ENCODE measurements at regions not wholly inside any gene's neighbourhood (a gene's known extent, or its start where the extent isn't known, plus 50 kb on each side); places are given as distances from the start of the nearest gene placed in this dataset.

DNA sequence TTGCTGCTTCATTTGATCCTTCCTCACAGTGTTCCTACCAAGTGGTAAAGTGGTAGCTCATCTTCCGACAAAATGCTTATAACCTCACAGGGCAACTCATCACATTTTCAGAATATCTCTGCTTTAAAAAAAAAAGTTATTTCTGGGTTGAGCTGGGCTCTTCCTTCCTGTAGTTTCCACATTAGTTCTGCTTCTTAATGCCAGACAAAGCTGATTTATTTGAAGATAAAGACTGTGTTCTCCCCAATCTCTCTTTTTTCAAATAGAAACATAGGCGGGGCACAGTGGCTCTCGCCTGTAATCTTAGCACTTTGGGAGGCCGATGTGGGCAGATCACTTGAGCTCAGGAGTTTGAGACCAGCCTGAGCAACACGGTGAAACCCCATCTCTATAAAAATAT is 273.1 kb downstream of the ACTL7B start:
- H3K27me3 Mint-ChIP-seq (ENCODE audit: low read depth, unreplicated experiment), result peaks cover 14% of the 10 kb centered on the region
- Histone ChIP-seq H3K9ac (ENCODE audit: low read length) (no peak overlapping the region), H4K20me1 (ENCODE audit: insufficient read depth, low read length) (no peaks in the 10 kb centered on the region), H3K4me1 (ENCODE audit: insufficient read depth, low read length) (no peaks in the 10 kb centered on the region), H3K36me3 (ENCODE audit: insufficient read depth, low read length) (no peaks in the 10 kb centered on the region), H2AFZ (ENCODE audit: low read depth, low read length) (no peak overlapping the region), H3K27ac (ENCODE audit: low read depth, low read length) (no peak overlapping the region), H3K4me2 (ENCODE audit: low read length) (no peak overlapping the region), H3K27me3 (ENCODE audit: insufficient read depth, low read length) (peaks cover 4% of the 10 kb centered on the region), H3K79me2 (ENCODE audit: insufficient read depth, low read length) (no peaks in the 10 kb centered on the region), H3K4me3 (ENCODE audit: insufficient read depth, low read depth, low read length) (no peak overlapping the region), H3K9me3 (ENCODE audit: insufficient read depth, low read depth, low read length) (no peaks in the 10 kb centered on the region)
- DNase-seq (ENCODE audit: low read depth), result no peak
- H3K9me3 Mint-ChIP-seq (ENCODE audit: unreplicated experiment), result no peaks in the 10 kb centered on the region
- FAIRE-seq, result no peak
- H3K36me3 Mint-ChIP-seq (ENCODE audit: low read depth, unreplicated experiment), result no peaks in the 10 kb centered on the region
- no peaks in the 10 kb centered on the region for H3K4me1 Mint-ChIP-seq (ENCODE audit: low read depth, unreplicated experiment)
- TF ChIP-seq, protein P1, sequence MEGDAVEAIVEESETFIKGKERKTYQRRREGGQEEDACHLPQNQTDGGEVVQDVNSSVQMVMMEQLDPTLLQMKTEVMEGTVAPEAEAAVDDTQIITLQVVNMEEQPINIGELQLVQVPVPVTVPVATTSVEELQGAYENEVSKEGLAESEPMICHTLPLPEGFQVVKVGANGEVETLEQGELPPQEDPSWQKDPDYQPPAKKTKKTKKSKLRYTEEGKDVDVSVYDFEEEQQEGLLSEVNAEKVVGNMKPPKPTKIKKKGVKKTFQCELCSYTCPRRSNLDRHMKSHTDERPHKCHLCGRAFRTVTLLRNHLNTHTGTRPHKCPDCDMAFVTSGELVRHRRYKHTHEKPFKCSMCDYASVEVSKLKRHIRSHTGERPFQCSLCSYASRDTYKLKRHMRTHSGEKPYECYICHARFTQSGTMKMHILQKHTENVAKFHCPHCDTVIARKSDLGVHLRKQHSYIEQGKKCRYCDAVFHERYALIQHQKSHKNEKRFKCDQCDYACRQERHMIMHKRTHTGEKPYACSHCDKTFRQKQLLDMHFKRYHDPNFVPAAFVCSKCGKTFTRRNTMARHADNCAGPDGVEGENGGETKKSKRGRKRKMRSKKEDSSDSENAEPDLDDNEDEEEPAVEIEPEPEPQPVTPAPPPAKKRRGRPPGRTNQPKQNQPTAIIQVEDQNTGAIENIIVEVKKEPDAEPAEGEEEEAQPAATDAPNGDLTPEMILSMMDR (IDR thresholded peaks at IDR 0.05; ENCODE audit: insufficient read depth, low read depth, low read length), result no peak
- no peak for TF ChIP-seq EZH2 (IDR thresholded peaks at IDR 0.05; ENCODE audit: insufficient read depth, low read length)
- H3K27ac Mint-ChIP-seq (ENCODE audit: unreplicated experiment), result no peak overlapping the region
- no peak overlapping the region for H3K4me3 Mint-ChIP-seq (ENCODE audit: unreplicated experiment)

DNA sequence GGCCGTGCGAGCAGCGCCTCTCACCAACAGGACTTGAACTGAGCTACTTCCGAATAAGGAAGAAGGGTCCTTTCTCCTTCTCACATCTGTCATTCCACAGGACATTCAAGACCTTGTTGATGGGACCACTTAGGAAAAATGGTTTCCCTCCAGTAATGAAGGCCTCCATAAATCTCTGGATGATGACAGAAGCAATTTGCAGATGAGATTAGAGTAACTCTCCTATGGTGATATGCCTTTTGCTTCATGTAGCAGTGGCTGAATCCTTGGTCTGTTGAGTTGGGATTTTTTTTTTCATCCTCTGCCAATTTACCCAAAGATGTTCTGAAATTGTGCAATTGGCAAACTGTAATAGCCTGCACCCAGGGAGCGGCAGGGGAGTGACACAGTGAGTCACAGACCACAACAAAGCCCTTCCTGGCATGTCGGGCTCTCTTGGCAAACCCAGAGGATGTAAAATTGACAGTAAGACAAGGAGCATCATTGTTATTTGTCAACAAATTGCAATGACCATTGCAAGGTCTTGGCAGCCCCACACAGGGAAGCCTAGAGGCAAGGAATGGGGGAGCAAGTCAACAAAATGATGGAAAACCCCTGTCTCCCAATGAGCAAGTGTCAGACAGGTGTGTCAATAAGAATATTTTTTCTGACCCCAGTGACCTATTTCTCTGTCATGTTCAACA is 275.9 kb downstream of the ACTL7B start:
- no peaks in the 10 kb centered on the region for H4K20me1 ChIP-seq (ENCODE audit: insufficient read depth, low read length)
- TF ChIP-seq, protein P1 (IDR thresholded peaks at IDR 0.05; ENCODE audit: insufficient read depth, low read depth, low read length), result no peak
- no peak for TF ChIP-seq EZH2 (IDR thresholded peaks at IDR 0.05; ENCODE audit: insufficient read depth, low read length)
- Mint-ChIP-seq H3K4me1 (ENCODE audit: low read depth, unreplicated experiment) (no peaks in the 10 kb centered on the region), H3K36me3 (ENCODE audit: low read depth, unreplicated experiment) (no peaks in the 10 kb centered on the region), H3K27me3 (ENCODE audit: low read depth, unreplicated experiment) (peaks cover 19% of the 10 kb centered on the region), H3K9me3 (ENCODE audit: unreplicated experiment) (no peaks in the 10 kb centered on the region), H3K4me3 (ENCODE audit: unreplicated experiment) (no peak overlapping the region), H3K27ac (ENCODE audit: unreplicated experiment) (no peak overlapping the region)
- no peaks in the 10 kb centered on the region for H3K9me3 ChIP-seq (ENCODE audit: insufficient read depth, low read depth, low read length)
- no peak overlapping the region for H3K27ac ChIP-seq (ENCODE audit: low read depth, low read length)
- DNase-seq (ENCODE audit: low read depth) (no peak), FAIRE-seq (no peak)
- no peak overlapping the region for H3K4me3 ChIP-seq (ENCODE audit: insufficient read depth, low read depth, low read length)
- H3K4me1 ChIP-seq (ENCODE audit: insufficient read depth, low read length), result no peaks in the 10 kb centered on the region
- H3K36me3 ChIP-seq (ENCODE audit: insufficient read depth, low read length), result no peaks in the 10 kb centered on the region
- no peak overlapping the region for H3K4me2 ChIP-seq (ENCODE audit: low read length)
- H3K9ac ChIP-seq (ENCODE audit: low read length), result no peak overlapping the region
- peaks cover 4% of the 10 kb centered on the region for H3K27me3 ChIP-seq (ENCODE audit: insufficient read depth, low read length)
- H2AFZ ChIP-seq (ENCODE audit: low read depth, low read length), result no peak overlapping the region
- no peaks in the 10 kb centered on the region for H3K79me2 ChIP-seq (ENCODE audit: insufficient read depth, low read length)

DNA sequence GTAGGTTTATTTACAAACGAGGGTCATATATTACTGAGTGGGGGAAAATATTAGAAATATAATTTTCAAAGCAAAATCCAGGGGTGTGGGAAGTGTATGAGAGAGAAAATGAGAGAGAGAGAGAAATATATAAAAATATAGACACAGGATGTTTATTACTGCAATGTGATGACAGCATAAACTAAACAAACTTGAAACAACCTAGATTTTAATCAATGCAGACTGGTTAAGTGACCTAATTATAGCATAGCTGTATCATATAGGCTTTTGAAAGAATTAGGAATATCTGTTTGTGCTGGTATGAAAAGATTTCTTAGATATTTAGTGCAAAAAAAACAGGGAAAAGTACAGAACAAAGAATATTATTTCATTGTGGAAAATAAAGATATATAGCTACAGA is 280.5 kb downstream of the ACTL7B start:
- FAIRE-seq, result no peak
- Histone ChIP-seq H3K9me3 (ENCODE audit: insufficient read depth, low read depth, low read length) (no peaks in the 10 kb centered on the region), H3K36me3 (ENCODE audit: insufficient read depth, low read length) (no peaks in the 10 kb centered on the region), H4K20me1 (ENCODE audit: insufficient read depth, low read length) (no peaks in the 10 kb centered on the region), H2AFZ (ENCODE audit: low read depth, low read length) (no peak overlapping the region), H3K9ac (ENCODE audit: low read length) (no peak overlapping the region), H3K27me3 (ENCODE audit: insufficient read depth, low read length) (peaks cover 4% of the 10 kb centered on the region), H3K4me3 (ENCODE audit: insufficient read depth, low read depth, low read length) (no peak overlapping the region), H3K4me2 (ENCODE audit: low read length) (no peak overlapping the region), H3K27ac (ENCODE audit: low read depth, low read length) (no peak overlapping the region), H3K79me2 (ENCODE audit: insufficient read depth, low read length) (no peaks in the 10 kb centered on the region), H3K4me1 (ENCODE audit: insufficient read depth, low read length) (no peaks in the 10 kb centered on the region)
- no peak for DNase-seq (ENCODE audit: low read depth)
- no peak for TF ChIP-seq EZH2 (IDR thresholded peaks at IDR 0.05; ENCODE audit: insufficient read depth, low read length)
- TF ChIP-seq, protein P1 (IDR thresholded peaks at IDR 0.05; ENCODE audit: insufficient read depth, low read depth, low read length), result no peak
- Mint-ChIP-seq H3K4me3 (ENCODE audit: unreplicated experiment) (no peak overlapping the region), H3K27me3 (ENCODE audit: low read depth, unreplicated experiment) (peaks cover 10% of the 10 kb centered on the region), H3K9me3 (ENCODE audit: unreplicated experiment) (no peaks in the 10 kb centered on the region), H3K36me3 (ENCODE audit: low read depth, unreplicated experiment) (no peaks in the 10 kb centered on the region), H3K4me1 (ENCODE audit: low read depth, unreplicated experiment) (no peaks in the 10 kb centered on the region), H3K27ac (ENCODE audit: unreplicated experiment) (no peak overlapping the region)

Data from astrocyte (in vitro differentiated cells and primary cell).